H9 (cell line): ENCODE measurements at regions not wholly inside any gene's neighbourhood (a gene's known extent, or its start where the extent isn't known, plus 50 kb on each side); places are given as distances from the start of the nearest gene placed in this dataset.

Experiments used
- DNase-seq: peaks from one replicate; pipeline ENCODE4 v3.0.0-alpha.2; 2017
- H2AFZ ChIP-seq: one replicate; pipeline ENCODE4 v1.6.1; 2013; ENCODE audit warnings: mild to moderate bottlenecking, low read length, control low read depth, moderate library complexity
- H2AK5ac ChIP-seq: 2 replicates; pipeline ENCODE4 v1.6.1; 2013; ENCODE audit warnings: low read length, control low read depth, mixed read lengths; ENCODE audit not compliant: insufficient read length
- H2BK120ac ChIP-seq: one replicate; pipeline ENCODE4 v1.6.1; 2013; ENCODE audit warnings: low read depth, mild to moderate bottlenecking, low read length, control low read depth, inconsistent platforms; ENCODE audit not compliant: poor library complexity, severe bottlenecking
- H2BK12ac ChIP-seq: 2 replicates; pipeline ENCODE4 v1.6.1; 2013; ENCODE audit warnings: low read length, control low read depth, mixed read lengths, low read depth; ENCODE audit not compliant: insufficient read length
- H2BK15ac ChIP-seq: 2 replicates; pipeline ENCODE4 v1.6.1; 2013; ENCODE audit warnings: low read depth, low read length, control low read depth
- H2BK20ac ChIP-seq: one replicate; pipeline ENCODE4 v1.6.1; 2013; ENCODE audit warnings: low read depth, mild to moderate bottlenecking, low read length, control low read depth, inconsistent platforms; ENCODE audit not compliant: poor library complexity, severe bottlenecking
- H2BK5ac ChIP-seq: 2 replicates; pipeline ENCODE4 v1.6.1; 2013; ENCODE audit warnings: low read length, control low read depth, mixed read lengths; ENCODE audit not compliant: insufficient read length
- H3K14ac ChIP-seq: 2 replicates; pipeline ENCODE4 v1.6.1; 2013; ENCODE audit warnings: low read length, control low read depth; ENCODE audit not compliant: insufficient read depth
- H3K18ac ChIP-seq: 2 replicates; pipeline ENCODE4 v1.6.1; 2013; ENCODE audit warnings: low read depth, mild to moderate bottlenecking, mixed read lengths, low read length, control low read depth; ENCODE audit not compliant: insufficient read length
- H3K23ac ChIP-seq: 2 replicates; pipeline ENCODE4 v1.6.1; 2013; ENCODE audit warnings: low read length, control low read depth, mixed read lengths, low read depth; ENCODE audit not compliant: insufficient read length
- H3K23me2 ChIP-seq: 2 replicates; pipeline ENCODE4 v1.6.1; 2013; ENCODE audit warnings: low read depth, mild to moderate bottlenecking, mixed read lengths, low read length, control low read depth; ENCODE audit not compliant: insufficient read length, poor library complexity, severe bottlenecking
- H3K27ac ChIP-seq: 2 replicates; pipeline ENCODE4 v1.5.1; 2013; ENCODE audit warnings: low read length, control low read depth, mixed read lengths, low read depth; ENCODE audit not compliant: insufficient read length
- H3K27me3 ChIP-seq: 2 replicates; pipeline ENCODE4 v1.6.1; 2013; ENCODE audit warnings: low read length, control low read depth, inconsistent platforms; ENCODE audit not compliant: insufficient read depth
- H3K4ac ChIP-seq: 2 replicates; pipeline ENCODE4 v1.6.1; 2013; ENCODE audit warnings: low read depth, mild to moderate bottlenecking, control low read depth, inconsistent platforms, low read length, moderate library complexity
- H3K4me1 ChIP-seq: 2 replicates; pipeline ENCODE4 v1.6.1; 2013; ENCODE audit warnings: low read length, control low read depth, inconsistent platforms; ENCODE audit not compliant: insufficient read depth
- H3K4me2 ChIP-seq: 2 replicates; pipeline ENCODE4 v1.6.1; 2013; ENCODE audit warnings: low read length, control low read depth, mixed read lengths; ENCODE audit not compliant: insufficient read length, insufficient read depth
- H3K56ac ChIP-seq: 2 replicates; pipeline ENCODE4 v1.6.1; 2013; ENCODE audit warnings: low read depth, mild to moderate bottlenecking, mixed read lengths, low read length, control low read depth; ENCODE audit not compliant: insufficient read length
- H3K79me1 ChIP-seq: 2 replicates; pipeline ENCODE4 v1.6.1; 2013; ENCODE audit warnings: low read depth, mild to moderate bottlenecking, moderate library complexity, low read length, control low read depth, inconsistent platforms; ENCODE audit not compliant: insufficient read depth, poor library complexity, severe bottlenecking
- H3K79me2 ChIP-seq: 2 replicates; pipeline ENCODE4 v1.6.1; 2013; ENCODE audit warnings: low read length, control low read depth, inconsistent platforms; ENCODE audit not compliant: insufficient read depth
- H3K9ac ChIP-seq: 2 replicates; pipeline ENCODE4 v1.6.1; 2013; ENCODE audit warnings: low read length, control low read depth, mixed read lengths; ENCODE audit not compliant: insufficient read length; ENCODE audit errors: extremely low read depth
- H3K9me3 ChIP-seq: one replicate; pipeline ENCODE4 v1.6.1; 2013; ENCODE audit warnings: low read depth, low read length, inconsistent platforms; ENCODE audit not compliant: control insufficient read depth
- H3T11ph ChIP-seq: one replicate; pipeline ENCODE4 v1.6.1; 2013; ENCODE audit warnings: mild to moderate bottlenecking, low read length, control low read depth, inconsistent platforms
- H4K20me1 ChIP-seq: one replicate; pipeline ENCODE4 v1.6.1; 2013; ENCODE audit not compliant: control insufficient read depth, insufficient read length, insufficient read depth
- H4K5ac ChIP-seq: 2 replicates; pipeline ENCODE4 v1.6.1; 2013; ENCODE audit warnings: low read depth, mild to moderate bottlenecking, mixed read lengths, low read length, control low read depth; ENCODE audit not compliant: insufficient read length
- H4K8ac ChIP-seq: replicated peaks from 2 replicates; pipeline ENCODE4 v1.6.1; 2013; ENCODE audit warnings: low read length, control low read depth, mixed read lengths, low read depth; ENCODE audit not compliant: insufficient read length
- H4K91ac ChIP-seq: 2 replicates; pipeline ENCODE4 v1.6.1; 2013; ENCODE audit warnings: low read depth, mild to moderate bottlenecking, moderate library complexity, mixed read lengths, low read length, control low read depth; ENCODE audit not compliant: insufficient read length
- H3K27ac Mint-ChIP-seq, 3 experiments: 2 replicates in 2 of 3; 3 replicates in 1 of 3; pipeline ENCODE4 v1.8.0; 2020 to 2021; ENCODE audit warnings: mixed read lengths in 3 of 3, mild to moderate bottlenecking in 1 of 3, moderate library complexity in 1 of 3
- H3K27me3 Mint-ChIP-seq: 2 replicates; pipeline ENCODE4 v1.8.0; 2021; ENCODE audit warnings: low read depth, mild to moderate bottlenecking, moderate library complexity, mixed read lengths
- H3K36me3 Mint-ChIP-seq, 3 experiments: 2 replicates in 2 of 3; 3 replicates in 1 of 3; pipeline ENCODE4 v1.8.0; 2020 to 2021; ENCODE audit warnings: low read depth in 3 of 3, mixed read lengths in 3 of 3; ENCODE audit not compliant: insufficient read depth in 1 of 3
- H3K4me1 Mint-ChIP-seq, 2 experiments: 2 replicates each; pipeline ENCODE4 v1.8.0; 2020; ENCODE audit warnings: mixed read lengths in 2 of 2
- H3K4me3 Mint-ChIP-seq, 2 experiments: 2 replicates in 1 of 2; 3 replicates in 1 of 2; pipeline ENCODE4 v1.8.0; 2020 to 2021; ENCODE audit warnings: mild to moderate bottlenecking in 2 of 2, mixed read lengths in 2 of 2, moderate library complexity in 1 of 2
- H3K9me3 Mint-ChIP-seq, 2 experiments: 2 replicates in 1 of 2; 3 replicates in 1 of 2; pipeline ENCODE4 v1.8.0; 2020; ENCODE audit warnings: mild to moderate bottlenecking in 2 of 2, mixed read lengths in 2 of 2, moderate library complexity in 1 of 2
- WGBS: extraction: QIAGEN DNeasy Blood & Tissue Kit; methylation state at CpG from one replicate; pipeline ENCODE4 v1.1.7; 2013; ENCODE audit warnings: missing lambda C conversion rate, low lambda C conversion rate, mixed read lengths; ENCODE audit not compliant: insufficient read length; ENCODE audit errors: extremely low coverage; 5-methylcytosine and 5-hydroxymethylcytosine counted together
- TF ChIP-seq, protein P1 (sequence below): fragments of 200-600 bp; sonication (generic); conservative IDR thresholded peaks from 3 replicates; pipeline ENCODE4 v1.8.0; 2021; ENCODE audit warnings: antibody characterized with exemption, mild to moderate bottlenecking

DNA sequence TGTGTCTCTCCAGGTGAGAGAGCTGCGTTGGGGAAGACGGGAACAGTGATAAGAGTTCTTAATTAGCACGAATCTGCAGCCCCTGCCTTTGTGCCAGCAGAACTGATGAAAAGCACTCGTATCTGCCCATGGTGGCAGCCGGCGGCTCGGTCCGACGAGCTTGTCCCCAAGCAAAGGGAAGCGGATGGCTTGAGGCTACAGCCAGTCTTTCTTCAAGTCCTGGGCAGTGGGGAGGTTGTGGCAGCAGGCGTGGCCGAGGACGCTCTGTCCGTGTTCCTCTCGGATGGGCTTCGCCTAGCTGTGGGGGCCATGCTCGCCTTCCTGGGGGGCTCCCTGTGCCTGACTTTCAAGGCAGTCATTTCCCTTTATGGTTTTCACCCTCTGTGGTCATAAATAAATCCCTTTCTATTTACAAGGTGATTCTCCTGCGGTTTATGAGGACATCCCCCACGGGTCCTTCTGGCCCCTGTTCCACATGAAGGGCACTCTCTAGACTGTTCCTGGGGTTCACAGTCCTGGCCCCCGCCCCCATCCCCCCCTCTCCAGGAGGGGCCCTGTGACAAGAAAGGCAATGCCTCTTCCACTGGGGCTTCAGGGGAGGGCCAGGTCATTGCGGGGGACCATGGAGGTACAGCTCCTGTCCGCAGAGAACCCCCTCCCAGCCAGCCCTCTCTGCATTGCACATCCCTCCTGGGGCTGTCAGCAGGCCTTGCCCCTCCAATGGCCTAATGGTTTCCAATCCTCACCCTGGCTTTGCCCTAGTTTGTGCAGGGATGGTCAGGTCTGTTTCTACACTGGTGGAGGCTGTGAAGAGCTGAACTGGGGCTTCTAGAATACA lies 1212.3 kb downstream of the BRD1 start:
- Histone ChIP-seq H3K79me2 (no peaks in the 10 kb centered on the region), H4K91ac (no peak overlapping the region), H3T11ph (no peak overlapping the region), H3K27me3 (no peaks in the 10 kb centered on the region), H3K79me1 (no peaks in the 10 kb centered on the region), H2BK12ac (no peak overlapping the region), H2BK5ac (no peak overlapping the region), H2BK15ac (no peak overlapping the region), H2AFZ (no peak overlapping the region), H3K23ac (no peak overlapping the region), H3K23me2 (no peaks in the 10 kb centered on the region), H3K56ac (no peak overlapping the region), H3K18ac (no peak overlapping the region), H3K4ac (no peak overlapping the region), H4K8ac (no peak overlapping the region), H2BK20ac (no peak overlapping the region), H2BK120ac (no peak overlapping the region), H3K14ac (no peak overlapping the region), H3K27ac (no peak overlapping the region), H3K9me3 (no peaks in the 10 kb centered on the region), H3K9ac (no peak overlapping the region), H3K4me1 (no peaks in the 10 kb centered on the region), H4K5ac (no peak overlapping the region), H4K20me1 (no peaks in the 10 kb centered on the region), H2AK5ac (no peak overlapping the region), H3K4me2 (no peak overlapping the region)
- no peaks in the 10 kb centered on the region; the same call in none of the 2 replicates for H3K27me3 Mint-ChIP-seq
- H3K27ac Mint-ChIP-seq: no peak overlapping the region; a peak in 1 of 7 replicates
- H3K4me1 Mint-ChIP-seq: peaks cover 2 to 4% of the 10 kb centered on the region in 2 experiments
- DNase-seq: no peak
- WGBS: no CpG with 5 or more reads among the region's 22 CpGs
- no peak overlapping the region for H3K4me3 Mint-ChIP-seq
- H3K9me3 Mint-ChIP-seq: peaks cover 0 to 3% of the 10 kb centered on the region in 2 experiments; a peak in 2 of 5 replicates
- H3K36me3 Mint-ChIP-seq: no peaks in the 10 kb centered on the region
- TF ChIP-seq, protein P1, sequence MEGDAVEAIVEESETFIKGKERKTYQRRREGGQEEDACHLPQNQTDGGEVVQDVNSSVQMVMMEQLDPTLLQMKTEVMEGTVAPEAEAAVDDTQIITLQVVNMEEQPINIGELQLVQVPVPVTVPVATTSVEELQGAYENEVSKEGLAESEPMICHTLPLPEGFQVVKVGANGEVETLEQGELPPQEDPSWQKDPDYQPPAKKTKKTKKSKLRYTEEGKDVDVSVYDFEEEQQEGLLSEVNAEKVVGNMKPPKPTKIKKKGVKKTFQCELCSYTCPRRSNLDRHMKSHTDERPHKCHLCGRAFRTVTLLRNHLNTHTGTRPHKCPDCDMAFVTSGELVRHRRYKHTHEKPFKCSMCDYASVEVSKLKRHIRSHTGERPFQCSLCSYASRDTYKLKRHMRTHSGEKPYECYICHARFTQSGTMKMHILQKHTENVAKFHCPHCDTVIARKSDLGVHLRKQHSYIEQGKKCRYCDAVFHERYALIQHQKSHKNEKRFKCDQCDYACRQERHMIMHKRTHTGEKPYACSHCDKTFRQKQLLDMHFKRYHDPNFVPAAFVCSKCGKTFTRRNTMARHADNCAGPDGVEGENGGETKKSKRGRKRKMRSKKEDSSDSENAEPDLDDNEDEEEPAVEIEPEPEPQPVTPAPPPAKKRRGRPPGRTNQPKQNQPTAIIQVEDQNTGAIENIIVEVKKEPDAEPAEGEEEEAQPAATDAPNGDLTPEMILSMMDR: no peak
